ENCODE measurements at regions not wholly inside any gene's neighbourhood (a gene's known extent, or its start where the extent isn't known, plus 50 kb on each side); places are given as distances from the start of the nearest gene placed in this dataset.

DNA sequence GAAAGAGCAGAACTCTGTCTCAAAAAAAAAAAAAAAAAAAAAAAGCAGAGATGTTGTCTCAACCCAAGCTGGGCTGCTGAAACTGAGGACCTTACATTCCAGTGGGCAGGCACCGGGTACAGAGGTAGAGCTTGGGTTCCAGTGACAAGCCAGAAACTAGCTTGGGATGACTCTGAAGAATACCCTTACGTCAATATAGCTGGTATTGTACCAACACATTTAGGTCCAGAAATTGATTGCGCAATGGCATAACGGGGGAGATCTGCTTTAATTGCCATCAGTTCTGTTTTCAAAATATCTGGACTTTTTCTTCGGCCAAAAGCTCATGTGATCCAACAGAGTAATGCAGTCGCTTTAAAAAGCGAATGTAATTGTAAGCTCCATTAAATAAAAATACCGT, 103.1 kb upstream of the UBL3 start:
- ATAC-seq (no peak), DNase-seq (no peak)
- peak overlapping the region; percentile 69 for H3K4me3 Mint-ChIP-seq
- peaks cover 23% of the 10 kb centered on the region for H3K4me1 Mint-ChIP-seq
- no peaks in the 10 kb centered on the region for H3K36me3 Mint-ChIP-seq (ENCODE audit: low read depth)
- no peaks in the 10 kb centered on the region for H3K9me3 Mint-ChIP-seq
- no peak overlapping the region for H3K27ac Mint-ChIP-seq
- no peaks in the 10 kb centered on the region for H3K27me3 Mint-ChIP-seq

DNA sequence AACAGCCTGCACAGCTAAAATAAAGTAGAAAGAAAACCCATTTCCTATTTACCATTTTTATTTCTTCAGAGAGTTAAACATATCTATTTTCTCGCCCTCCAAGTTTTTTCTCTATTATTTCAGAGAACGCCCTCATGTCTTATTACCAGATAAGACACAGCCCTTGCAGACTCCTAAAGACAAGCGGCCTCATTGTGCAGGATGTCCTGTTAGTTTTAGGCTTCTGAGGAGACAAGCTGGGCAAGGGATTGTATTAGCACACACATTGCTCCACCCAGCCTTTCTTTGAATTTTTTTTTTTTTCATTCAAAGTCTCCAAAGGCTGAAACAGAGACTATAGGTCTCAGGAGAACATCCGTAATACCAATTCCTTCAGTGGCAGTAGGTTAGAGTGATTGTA, 101.8 kb upstream of the UBL3 start:
- peaks cover 17% of the 10 kb centered on the region for H3K4me1 Mint-ChIP-seq
- no peak overlapping the region for H3K4me3 Mint-ChIP-seq
- no peaks in the 10 kb centered on the region for H3K27me3 Mint-ChIP-seq
- no peak for DNase-seq
- H3K27ac Mint-ChIP-seq: no peak overlapping the region
- H3K36me3 Mint-ChIP-seq (ENCODE audit: low read depth): no peaks in the 10 kb centered on the region
- H3K9me3 Mint-ChIP-seq: no peaks in the 10 kb centered on the region
- ATAC-seq: no peak

DNA sequence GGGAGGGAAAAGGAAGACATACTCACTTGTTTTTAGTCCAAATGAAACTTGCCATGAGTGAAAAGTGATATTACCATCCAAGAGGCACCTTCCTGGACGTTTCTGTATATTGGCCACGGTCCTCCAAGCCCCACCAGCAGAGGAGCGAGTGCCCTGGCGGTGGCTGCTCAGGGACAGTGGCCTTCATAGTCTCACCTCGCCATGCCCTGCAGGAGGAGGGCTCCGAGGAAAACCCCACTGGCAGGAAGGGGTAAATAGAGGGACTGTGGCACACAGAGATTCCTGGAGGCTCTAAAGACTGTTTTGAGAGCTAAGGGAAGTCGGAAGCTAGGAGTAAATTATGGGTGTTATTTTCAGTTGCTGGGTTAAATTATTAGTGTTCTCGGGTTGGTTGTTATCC, 98.4 kb upstream of the UBL3 start:
- Mint-ChIP-seq H3K27me3 (no peaks in the 10 kb centered on the region), H3K36me3 (ENCODE audit: low read depth) (no peaks in the 10 kb centered on the region), H3K27ac (no peak overlapping the region), H3K9me3 (no peaks in the 10 kb centered on the region), H3K4me1 (peaks cover 4% of the 10 kb centered on the region), H3K4me3 (no peak overlapping the region)
- no peak for DNase-seq
- no peak for ATAC-seq

DNA sequence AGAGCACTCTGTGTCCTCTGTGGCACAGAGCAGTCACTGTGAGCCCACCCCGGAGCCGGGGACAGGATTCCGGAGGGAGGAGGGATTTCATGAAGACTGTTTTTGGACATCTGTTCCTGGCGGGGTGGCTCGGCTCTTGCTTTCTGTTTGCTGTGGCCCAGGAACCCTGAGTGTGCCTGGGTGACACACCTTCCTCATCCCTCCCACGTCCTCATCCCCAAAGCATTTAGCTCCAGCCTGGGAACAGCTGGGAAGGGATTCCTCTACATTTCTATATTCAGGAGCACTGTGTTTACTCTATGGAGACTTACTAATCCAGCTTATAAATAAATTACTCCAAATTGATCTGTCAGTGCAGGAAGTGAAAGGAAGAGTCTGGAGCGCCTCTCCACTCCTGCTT, 97.8 kb upstream of the UBL3 start:
- Mint-ChIP-seq H3K4me1 (no peaks in the 10 kb centered on the region), H3K4me3 (no peak overlapping the region), H3K27me3 (no peaks in the 10 kb centered on the region), H3K36me3 (ENCODE audit: low read depth) (no peaks in the 10 kb centered on the region), H3K27ac (no peak overlapping the region), H3K9me3 (no peaks in the 10 kb centered on the region)
- ATAC-seq (no peak), DNase-seq (no peak)

DNA sequence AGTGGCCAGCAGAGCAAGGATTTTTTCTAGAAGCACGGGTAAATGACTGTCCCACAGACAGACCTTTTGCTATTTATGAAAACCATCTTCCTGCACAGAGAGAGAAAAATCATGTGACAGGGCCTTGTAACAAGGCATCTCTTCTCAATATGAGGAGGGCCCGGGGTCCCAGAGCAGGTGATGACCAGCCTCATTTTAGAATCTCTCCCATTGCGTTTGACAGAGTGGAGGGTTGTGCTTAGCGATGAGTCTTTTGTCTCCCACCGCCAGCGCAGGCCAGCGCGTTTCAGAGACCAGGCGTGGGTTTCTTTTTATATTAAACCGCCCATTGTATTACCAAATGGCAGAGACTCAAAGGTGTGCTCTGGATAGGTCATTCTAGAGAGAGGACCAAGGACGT, 97.4 kb upstream of the UBL3 start:
- Mint-ChIP-seq H3K4me1 (no peaks in the 10 kb centered on the region), H3K9me3 (no peaks in the 10 kb centered on the region), H3K36me3 (ENCODE audit: low read depth) (no peaks in the 10 kb centered on the region), H3K4me3 (no peak overlapping the region), H3K27me3 (no peaks in the 10 kb centered on the region), H3K27ac (no peak overlapping the region)
- ATAC-seq: no peak
- DNase-seq: no peak

DNA sequence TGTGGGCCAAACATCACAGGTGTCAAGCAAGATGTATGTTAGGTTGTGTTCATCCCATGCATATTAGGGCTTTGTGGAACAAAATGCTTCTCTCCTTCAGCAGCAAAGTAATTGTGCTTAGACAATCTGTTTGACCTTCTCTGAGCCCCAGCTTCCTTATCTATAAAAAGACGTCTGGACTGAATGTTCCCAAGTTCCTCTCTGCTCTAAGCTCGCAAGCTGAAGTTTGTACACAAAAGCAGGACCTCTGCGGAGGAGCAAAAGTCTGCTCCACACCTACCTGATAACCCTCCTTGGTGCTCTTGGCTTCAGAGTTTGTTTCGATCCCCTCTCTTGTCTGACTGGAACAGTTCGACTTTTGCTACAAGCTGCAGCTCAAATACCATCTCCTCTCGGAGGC, 95.7 kb upstream of the UBL3 start:
- H3K27ac Mint-ChIP-seq: no peak overlapping the region
- H3K27me3 Mint-ChIP-seq: no peaks in the 10 kb centered on the region

DNA sequence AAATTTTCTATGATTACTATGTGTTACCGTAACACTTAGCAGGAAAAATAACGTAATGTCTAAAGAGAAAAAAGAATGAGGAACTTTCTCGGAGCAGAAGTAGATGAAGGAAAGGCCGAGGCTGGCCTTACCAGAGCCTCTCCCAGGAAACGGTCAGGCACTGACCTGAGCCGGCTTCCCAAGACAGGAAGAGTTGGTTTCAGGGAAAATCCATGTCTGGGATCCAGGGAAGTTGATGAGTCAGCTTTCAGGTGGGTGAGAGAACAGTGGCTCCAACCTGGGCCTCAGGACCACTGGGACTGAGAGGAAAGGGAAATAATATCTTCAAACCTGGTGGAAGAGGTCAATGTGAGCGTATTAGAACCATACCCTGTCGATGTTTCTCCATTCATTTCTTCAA, 93.3 kb upstream of the UBL3 start:
- no peaks in the 10 kb centered on the region for H3K9me3 Mint-ChIP-seq
- no peaks in the 10 kb centered on the region for H3K36me3 Mint-ChIP-seq (ENCODE audit: low read depth)
- ATAC-seq (no peak), DNase-seq (no peak)
- no peak overlapping the region for H3K27ac Mint-ChIP-seq
- no peaks in the 10 kb centered on the region for H3K27me3 Mint-ChIP-seq
- H3K4me1 Mint-ChIP-seq: no peaks in the 10 kb centered on the region
- H3K4me3 Mint-ChIP-seq: no peak overlapping the region

More for the DNA sequence above, 95.7 kb upstream of the UBL3 start:
- no peak overlapping the region for H3K4me3 Mint-ChIP-seq
- DNase-seq (no peak), ATAC-seq (no peak)
- H3K9me3 Mint-ChIP-seq: no peaks in the 10 kb centered on the region
- no peaks in the 10 kb centered on the region for H3K36me3 Mint-ChIP-seq (ENCODE audit: low read depth)
- no peaks in the 10 kb centered on the region for H3K4me1 Mint-ChIP-seq

DNA sequence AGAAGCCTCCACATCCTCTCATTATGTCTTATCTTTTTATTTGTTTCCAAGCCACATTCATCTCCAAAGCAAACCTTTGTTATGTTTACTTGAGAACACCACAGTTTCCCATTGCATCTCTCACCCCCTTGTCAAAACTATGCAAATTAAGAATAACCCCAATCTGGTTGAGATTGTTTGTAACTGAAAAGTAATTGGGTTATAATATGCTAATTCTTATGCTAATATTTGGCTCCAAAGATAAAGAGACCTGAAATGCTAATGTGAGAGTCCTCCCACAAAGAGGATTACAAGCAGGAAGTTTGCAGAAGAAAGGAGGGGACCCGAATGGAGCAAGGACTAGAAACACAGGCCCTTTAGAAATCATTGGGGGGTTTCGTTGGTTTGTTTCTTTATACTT, 92.9 kb upstream of the UBL3 start:
- Mint-ChIP-seq H3K4me3 (no peak overlapping the region), H3K9me3 (no peaks in the 10 kb centered on the region), H3K36me3 (ENCODE audit: low read depth) (no peaks in the 10 kb centered on the region), H3K4me1 (peaks cover under 1% of the 10 kb centered on the region), H3K27ac (no peak overlapping the region), H3K27me3 (no peaks in the 10 kb centered on the region)
- no peak for DNase-seq
- ATAC-seq: no peak

DNA sequence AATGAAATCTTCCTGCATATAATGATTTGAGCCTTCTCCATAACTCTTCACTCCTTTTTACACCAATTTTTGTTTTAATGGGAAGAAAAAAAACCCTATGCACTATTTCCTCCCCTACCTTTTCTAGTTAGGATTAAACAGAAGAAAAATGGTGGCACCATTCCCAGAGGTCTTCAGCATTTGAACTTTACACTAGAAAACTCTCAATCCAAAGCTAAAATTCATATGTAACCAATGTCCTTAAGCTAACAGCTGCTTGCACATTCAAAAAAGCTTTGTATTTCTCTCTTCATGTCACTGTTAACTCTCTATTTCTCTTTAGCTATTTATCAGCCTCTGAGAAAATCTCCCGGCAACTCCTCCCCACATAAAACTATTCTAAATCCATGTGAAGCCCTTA, 90.3 kb upstream of the UBL3 start:
- Mint-ChIP-seq H3K36me3 (ENCODE audit: low read depth) (no peaks in the 10 kb centered on the region), H3K27ac (no peak overlapping the region), H3K9me3 (no peaks in the 10 kb centered on the region), H3K4me3 (no peak overlapping the region), H3K27me3 (no peaks in the 10 kb centered on the region), H3K4me1 (peaks cover 25% of the 10 kb centered on the region)
- DNase-seq (no peak), ATAC-seq (no peak)

DNA sequence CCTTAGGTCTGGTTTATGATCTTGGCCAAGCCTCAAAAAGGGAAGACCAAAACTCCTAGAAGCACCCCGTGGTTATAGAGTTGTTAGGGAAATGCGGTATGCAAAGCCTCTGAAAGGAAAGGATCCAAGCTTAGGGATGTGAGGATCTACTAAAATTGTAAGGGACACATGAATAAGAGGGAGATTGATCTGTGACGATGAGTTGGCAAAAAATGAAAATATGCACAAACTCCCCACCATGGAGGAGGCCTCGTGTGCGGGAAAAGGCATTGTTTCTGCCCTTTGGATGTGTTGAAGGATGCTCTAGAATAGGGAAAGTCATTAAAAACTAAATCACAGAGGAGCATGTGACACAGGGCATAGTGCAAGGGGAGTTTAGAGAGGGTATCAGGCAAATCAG, 88.7 kb upstream of the UBL3 start:
- H3K27ac Mint-ChIP-seq: no peak overlapping the region
- no peaks in the 10 kb centered on the region for H3K36me3 Mint-ChIP-seq (ENCODE audit: low read depth)
- H3K27me3 Mint-ChIP-seq: no peaks in the 10 kb centered on the region
- DNase-seq (no peak), ATAC-seq (no peak)
- H3K9me3 Mint-ChIP-seq: no peaks in the 10 kb centered on the region
- H3K4me1 Mint-ChIP-seq: peaks cover 36% of the 10 kb centered on the region
- no peak overlapping the region for H3K4me3 Mint-ChIP-seq

DNA sequence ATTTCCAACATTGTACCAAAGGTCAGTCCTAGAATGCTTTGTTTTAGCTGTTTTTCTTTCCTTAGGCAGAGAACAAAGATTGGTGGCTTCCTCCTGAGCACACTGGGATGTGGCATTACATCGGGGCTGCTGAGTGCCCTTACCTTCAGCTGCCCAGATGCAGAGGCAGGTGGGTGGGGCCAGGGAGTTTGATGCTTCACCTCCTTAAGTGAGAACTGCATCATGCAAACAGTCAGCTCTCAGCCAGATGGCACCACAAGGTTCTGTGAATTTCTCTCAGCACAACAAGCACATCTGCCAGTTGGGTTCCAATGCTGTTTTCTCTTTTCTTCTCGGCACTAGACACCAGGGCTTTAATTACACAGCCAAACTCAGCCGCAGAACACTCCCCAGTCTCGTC, 87.4 kb upstream of the UBL3 start:
- Mint-ChIP-seq H3K36me3 (ENCODE audit: low read depth) (no peaks in the 10 kb centered on the region), H3K27me3 (no peaks in the 10 kb centered on the region), H3K27ac (no peak overlapping the region), H3K4me1 (peaks cover 36% of the 10 kb centered on the region), H3K4me3 (no peak overlapping the region), H3K9me3 (no peaks in the 10 kb centered on the region)
- DNase-seq: no peak
- no peak for ATAC-seq

DNA sequence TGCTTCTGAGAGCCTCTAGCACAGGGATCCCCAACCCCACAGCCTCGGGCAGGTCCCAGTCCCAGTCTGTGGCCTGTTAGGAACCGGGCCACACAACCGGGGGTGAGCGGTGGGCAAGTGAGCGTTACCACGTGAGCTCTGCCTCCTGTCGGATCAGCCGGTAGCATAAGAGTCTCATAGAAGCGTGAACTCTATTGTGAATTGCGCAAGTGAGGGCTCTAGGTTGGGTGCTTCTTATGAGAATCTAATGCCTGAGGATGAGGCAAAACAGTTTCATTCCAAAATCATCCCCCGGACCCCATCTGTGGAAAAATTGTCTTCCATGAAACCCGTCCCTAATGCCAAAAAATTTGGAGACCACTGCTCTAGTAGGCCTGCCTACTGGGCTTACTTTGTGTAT, 87.0 kb upstream of the UBL3 start:
- H3K4me1 Mint-ChIP-seq: peaks cover 36% of the 10 kb centered on the region
- no peaks in the 10 kb centered on the region for H3K9me3 Mint-ChIP-seq
- DNase-seq (no peak), ATAC-seq (no peak)
- no peak overlapping the region for H3K27ac Mint-ChIP-seq
- H3K27me3 Mint-ChIP-seq: no peaks in the 10 kb centered on the region
- no peaks in the 10 kb centered on the region for H3K36me3 Mint-ChIP-seq (ENCODE audit: low read depth)
- H3K4me3 Mint-ChIP-seq: no peak overlapping the region

DNA sequence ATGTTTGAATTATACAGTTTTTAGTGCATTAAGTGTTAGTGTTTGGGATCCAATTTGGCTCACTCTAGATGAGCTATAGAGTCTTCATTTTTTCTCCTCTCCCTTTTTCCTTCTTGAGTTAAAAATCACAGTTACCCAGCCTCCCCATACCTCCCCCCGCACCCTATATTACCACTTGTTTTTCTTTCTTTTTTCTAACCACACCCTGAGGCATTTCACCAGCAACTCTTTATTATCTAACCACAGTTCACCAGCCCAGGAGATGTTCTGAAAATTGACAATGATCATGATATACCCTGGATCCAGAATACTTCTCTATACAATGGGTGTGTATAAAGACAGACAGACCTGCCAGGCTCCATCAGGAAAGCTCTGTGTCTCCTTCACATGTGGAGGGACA, 86.5 kb upstream of the UBL3 start:
- Mint-ChIP-seq H3K27me3 (no peaks in the 10 kb centered on the region), H3K9me3 (no peaks in the 10 kb centered on the region), H3K4me1 (peaks cover 36% of the 10 kb centered on the region), H3K27ac (no peak overlapping the region), H3K4me3 (peak overlapping the region; percentile 0), H3K36me3 (ENCODE audit: low read depth) (no peaks in the 10 kb centered on the region)
- ATAC-seq: no peak
- DNase-seq: no peak

DNA sequence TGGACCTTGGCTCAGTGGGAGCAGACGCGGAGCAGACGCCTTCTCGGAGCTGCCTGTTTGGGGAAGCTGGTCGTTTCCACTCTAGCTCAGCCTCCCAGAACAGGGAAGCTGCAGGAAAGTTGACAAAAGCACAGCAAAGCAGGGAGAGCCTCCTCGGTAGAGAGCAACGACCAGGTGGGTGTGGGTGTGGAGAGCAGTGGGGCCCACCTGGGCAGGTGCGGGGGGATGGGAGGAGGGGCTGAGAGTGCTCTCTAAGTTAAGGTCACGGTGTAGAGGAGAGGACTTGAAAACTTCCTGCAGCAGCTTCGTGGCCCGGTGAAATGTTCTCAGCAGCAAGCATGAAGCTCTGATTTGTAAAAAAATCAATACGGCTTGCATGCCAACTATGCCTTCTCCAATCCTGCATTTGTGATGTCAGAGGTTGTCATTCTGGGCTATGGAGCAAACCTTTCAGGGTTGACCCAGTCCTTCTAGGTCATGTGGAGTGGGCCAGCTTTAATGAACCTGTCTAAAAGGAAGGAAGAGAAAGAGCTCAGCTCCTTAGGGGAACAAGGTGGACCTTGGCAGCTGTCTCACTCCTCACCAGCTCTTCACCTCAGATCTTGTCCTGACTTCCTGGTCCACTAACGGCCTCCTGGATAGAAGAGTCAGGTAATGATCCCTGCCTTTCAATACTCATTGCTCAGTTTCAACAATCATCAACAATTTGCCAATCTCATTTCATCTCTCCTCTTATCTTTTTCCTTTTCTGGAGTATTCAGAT, 85.8 kb upstream of the UBL3 start:
- Mint-ChIP-seq H3K4me3 (peak overlapping the region; percentile 66), H3K27ac (peak overlapping the region; percentile 57), H3K27me3 (no peaks in the 10 kb centered on the region), H3K4me1 (peaks cover 36% of the 10 kb centered on the region), H3K9me3 (no peaks in the 10 kb centered on the region), H3K36me3 (ENCODE audit: low read depth) (no peaks in the 10 kb centered on the region)
- peak; percentile 14 for DNase-seq
- no peak for ATAC-seq

DNA sequence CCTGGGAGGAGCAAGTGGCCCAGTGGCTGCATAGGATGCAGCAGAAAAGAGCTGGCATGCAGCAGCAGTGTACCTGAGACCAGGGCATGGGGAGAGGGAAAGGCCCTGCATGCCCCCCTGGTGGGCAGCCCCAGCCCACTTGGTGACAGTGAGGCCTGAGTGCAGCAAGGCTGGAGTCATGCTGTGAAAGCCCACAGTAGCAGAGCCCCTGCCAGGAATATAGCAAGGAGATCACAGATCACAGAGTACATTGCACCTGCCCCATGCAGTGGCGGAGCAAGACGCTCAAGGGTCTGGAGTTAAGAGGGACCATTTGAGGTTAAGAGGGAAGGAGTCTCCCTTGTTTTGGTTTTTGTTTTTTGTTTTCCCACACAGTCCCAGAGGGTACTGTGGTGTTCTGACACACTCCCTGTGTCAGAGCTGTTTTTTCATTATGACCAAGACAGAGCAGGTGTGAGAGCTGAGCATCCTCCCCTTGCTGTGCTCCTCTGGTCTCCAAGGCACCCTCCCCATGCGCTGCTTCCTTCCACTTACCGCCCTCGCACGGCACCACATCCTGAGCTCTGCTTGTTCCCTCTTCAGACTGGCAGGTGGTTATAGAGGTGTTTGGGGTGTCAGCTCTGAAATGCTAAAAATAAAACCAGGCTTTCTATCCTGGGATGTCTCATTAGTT, 85.0 kb upstream of the UBL3 start:
- Mint-ChIP-seq H3K4me1 (peaks cover 36% of the 10 kb centered on the region), H3K36me3 (ENCODE audit: low read depth) (no peaks in the 10 kb centered on the region), H3K9me3 (no peaks in the 10 kb centered on the region), H3K27ac (peak overlapping the region; percentile 57), H3K27me3 (no peaks in the 10 kb centered on the region), H3K4me3 (peak overlapping the region; percentile 66)
- ATAC-seq: peak; percentile 94
- peak; percentile 65 for DNase-seq

All from activated naive CD8-positive, alpha-beta T cell treated with anti-CD3 and anti-CD28 coated beads, Interleukin-2, amount 50 U/mL, for 24 hours (primary cell).